Astrocyte of the spinal cord (primary cell): ENCODE measurements at regions not wholly inside any gene's neighbourhood (a gene's known extent, or its start where the extent isn't known, plus 50 kb on each side); places are given as distances from the start of the nearest gene placed in this dataset.

ENCODE experiments used
- DNase-seq: peaks from one replicate; pipeline ENCODE4 v3.0.0; 2011; ENCODE audit warnings: low read depth, low spot score
- H3K4me3 ChIP-seq: 2 replicates; pipeline ENCODE4 v1.5.1; 2011; ENCODE audit warnings: low read depth, mild to moderate bottlenecking, low read length, moderate library complexity
- CTCF ChIP-seq: IDR thresholded peaks from 2 replicates; pipeline ENCODE4 v1.5.1; 2012; ENCODE audit warnings: low read depth, mild to moderate bottlenecking, low read length, inconsistent platforms
- in situ Hi-C: cut with HindIII; loops from 2 replicates; pipeline ENCODE4 v1.10.0; 2017; ENCODE audit warnings: low sequenced_read_pairs

DNA sequence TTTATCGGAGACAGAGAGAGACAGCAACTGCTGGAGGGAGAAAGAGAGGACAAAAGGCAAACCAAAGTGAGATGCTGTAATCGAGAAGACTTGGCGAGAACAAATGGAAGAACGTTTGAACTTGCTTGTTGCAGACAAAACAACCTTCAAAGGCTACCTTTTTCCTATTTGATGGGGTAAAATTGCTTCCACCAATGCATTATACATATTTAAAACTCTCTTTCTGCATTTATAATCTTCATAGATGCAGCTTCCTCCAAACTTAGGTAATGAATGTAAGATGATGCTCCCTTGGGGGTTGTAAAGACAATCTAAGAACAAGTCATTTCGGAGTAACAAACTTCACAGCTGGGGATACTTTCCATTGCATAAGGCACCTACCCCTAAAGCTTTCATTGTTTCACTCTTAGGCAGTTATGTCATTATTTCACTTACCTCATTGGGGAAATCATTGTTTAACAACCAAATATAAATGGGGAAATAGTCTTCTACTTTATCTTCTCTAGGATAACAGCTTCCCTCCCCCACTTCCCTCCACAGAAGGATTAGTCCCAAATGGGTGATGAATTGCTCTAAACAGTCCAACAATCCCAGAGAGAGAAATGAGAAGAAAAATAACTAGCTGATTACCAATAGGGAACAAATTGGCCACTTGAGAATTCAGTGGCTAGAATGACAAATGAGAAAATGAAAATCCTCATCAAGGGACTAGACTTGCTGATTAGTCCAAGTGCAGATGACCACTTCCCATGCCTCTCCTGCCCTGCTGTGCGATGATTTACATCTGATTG is 269.8 kb upstream of the ADAMTS9 start:
- DNase-seq: no peak
- no peak overlapping the region for H3K4me3 ChIP-seq
- in situ Hi-C loops: no loop called here
- TF ChIP-seq CTCF: no peak

DNA sequence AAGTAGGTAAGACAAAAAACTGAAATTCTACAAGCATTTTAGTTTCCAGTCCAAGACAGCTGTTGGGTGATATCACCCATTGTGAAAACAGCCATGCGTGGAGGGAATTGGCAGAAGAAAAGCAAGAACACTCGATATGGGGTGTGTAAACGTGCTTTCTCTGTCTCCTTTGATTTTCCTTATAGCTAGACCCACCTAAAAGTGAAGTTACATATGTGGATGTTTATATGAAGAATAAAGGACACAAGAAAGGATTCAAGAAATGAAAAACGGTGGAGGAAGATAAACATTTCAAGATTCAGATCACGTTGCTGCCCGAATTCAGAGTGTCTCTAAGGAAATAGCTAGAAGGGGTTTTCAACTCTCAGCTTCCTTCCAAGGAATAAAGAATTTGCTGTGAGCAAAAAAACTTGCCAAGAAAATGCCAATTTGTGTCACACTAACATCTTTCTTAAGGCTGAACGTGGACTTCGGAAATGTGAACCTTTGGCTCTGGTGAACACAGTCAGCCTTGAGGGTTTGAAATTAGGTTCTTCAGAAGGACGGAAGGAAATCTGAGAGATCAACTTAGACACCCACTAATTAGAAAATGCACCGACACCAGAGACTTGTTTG is 269.0 kb upstream of the ADAMTS9 start:
- TF ChIP-seq CTCF: no peak
- in situ Hi-C loops: no loop called here

DNA sequence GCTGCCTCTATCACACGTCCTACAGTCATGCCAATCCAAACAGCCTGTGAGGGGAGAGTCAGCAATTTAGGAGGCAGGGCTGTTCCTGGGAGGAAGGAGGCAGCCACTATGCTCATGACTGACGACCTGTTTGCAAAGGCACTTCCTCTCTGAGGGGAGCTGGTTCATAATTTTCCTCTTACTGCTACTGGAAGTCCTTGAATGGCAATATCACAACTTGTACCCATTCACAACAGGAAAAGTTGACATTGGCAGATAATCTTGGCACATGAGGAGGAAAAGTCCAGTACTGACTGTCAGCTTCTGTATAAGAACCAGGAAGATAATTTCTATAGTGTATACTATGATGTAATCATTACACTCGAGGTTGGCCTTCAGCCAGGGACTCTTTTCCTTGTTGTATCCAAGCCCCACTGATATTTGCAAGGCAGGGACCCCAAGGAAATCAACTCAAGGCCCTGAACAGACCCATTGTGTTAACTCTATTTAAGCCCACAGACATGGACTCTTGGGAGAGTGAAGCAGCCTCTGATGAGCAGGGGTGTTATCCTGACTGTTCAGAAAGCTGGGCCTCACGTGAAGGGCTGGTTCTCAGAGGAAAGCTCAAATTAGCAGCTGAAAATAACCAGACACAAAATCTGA is 267.3 kb upstream of the ADAMTS9 start:
- in situ Hi-C loops: no loop called here
- TF ChIP-seq CTCF: no peak
- no peak for DNase-seq
- no peak overlapping the region for H3K4me3 ChIP-seq

More for the DNA sequence above, 269.0 kb upstream of the ADAMTS9 start:
- H3K4me3 ChIP-seq: no peak overlapping the region
- DNase-seq: no peak

- no peak overlapping the region for H3K4me3 ChIP-seq
- peak; percentile 12 for DNase-seq
- in situ Hi-C loops: no loop called here
- TF ChIP-seq CTCF: no peak
These were observed 257.4 kb upstream of the ADAMTS9 start for GRCh38 chr3:64945171-64945729.

- H3K4me3 ChIP-seq: no peak overlapping the region
- in situ Hi-C loops: no loop called here
- no peak for TF ChIP-seq CTCF
- no peak for DNase-seq
These were observed 256.1 kb upstream of the ADAMTS9 start for GRCh38 chr3:64943866-64944265.

DNA sequence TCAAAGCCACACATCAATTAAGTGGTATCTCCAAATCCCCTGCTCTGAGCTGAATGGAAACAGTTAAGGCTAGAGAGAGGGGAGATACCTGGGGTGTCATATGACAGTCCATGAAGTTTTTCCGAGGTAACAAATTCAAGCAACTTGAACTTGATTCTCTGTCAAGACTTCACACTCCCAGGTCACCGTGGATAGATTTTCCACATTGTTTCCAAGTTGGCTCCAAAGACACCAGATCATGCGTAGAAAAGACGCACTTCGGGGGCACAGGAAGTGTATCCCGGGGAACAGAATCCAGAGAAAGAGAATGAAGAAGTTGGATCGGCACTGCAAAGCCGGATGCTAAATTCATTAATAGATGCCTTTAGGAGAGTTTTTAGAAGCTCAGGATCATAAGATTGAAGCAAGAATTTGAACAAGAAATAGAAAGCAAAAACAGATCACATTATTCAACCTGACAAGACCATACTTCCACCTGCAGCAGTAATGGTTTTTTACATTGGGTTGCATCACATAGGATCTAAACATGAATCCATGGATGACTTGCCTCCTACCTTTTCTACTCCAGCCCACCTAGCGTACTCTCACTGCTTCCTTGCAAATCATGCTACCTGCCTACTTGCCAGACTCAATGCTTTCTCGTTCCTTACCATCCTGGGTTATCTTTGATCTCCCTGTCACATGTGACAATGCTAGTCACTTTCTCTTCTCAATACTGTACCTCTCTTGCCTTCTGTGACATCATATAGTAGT is 253.0 kb upstream of the ADAMTS9 start:
- TF ChIP-seq CTCF: no peak
- in situ Hi-C loops: no loop called here

More for the DNA sequence above, 253.0 kb upstream of the ADAMTS9 start:
- no peak overlapping the region for H3K4me3 ChIP-seq
- DNase-seq: no peak
